Right lung (tissue), 2 donors: ENCODE measurements at regions not wholly inside any gene's neighbourhood (a gene's known extent, or its start where the extent isn't known, plus 50 kb on each side); places are given as distances from the start of the nearest gene placed in this dataset.
"Not testable (repeated sequence)": the region's sequence is repeated elsewhere in the genome, so short reads cannot be mapped to it uniquely, and the experiment has no call there.

Source experiments
- DNase-seq, 2 donors: peaks; one replicate each; pipeline ENCODE4 v3.0.0-alpha.2; 2013

- DNase-seq = peak; percentile 23 to 29
Measured at GRCh38 chr3:89533275-89533674, 425.9 kb downstream of the EPHA3 start.

DNA sequence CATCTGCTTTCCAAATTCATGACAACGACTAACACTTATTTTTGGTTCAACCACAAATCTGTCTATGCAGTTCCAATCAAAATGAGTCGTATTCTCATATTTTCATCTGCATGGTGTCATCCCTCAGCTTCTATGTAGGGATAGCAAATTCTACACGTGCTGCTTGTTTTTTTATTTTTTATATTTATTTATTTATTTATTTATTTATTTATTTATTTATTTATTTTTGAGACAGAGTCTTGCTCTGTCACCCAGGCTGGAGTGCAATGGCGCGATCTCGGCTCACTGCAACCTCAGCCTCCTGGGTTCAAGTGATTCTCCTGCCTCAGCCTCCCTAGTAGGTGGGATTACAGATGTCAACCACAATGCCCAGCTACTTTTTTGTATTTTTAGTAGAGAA, 447.2 kb downstream of the EPHA3 start:
- not testable (repeated sequence) for DNase-seq

DNA sequence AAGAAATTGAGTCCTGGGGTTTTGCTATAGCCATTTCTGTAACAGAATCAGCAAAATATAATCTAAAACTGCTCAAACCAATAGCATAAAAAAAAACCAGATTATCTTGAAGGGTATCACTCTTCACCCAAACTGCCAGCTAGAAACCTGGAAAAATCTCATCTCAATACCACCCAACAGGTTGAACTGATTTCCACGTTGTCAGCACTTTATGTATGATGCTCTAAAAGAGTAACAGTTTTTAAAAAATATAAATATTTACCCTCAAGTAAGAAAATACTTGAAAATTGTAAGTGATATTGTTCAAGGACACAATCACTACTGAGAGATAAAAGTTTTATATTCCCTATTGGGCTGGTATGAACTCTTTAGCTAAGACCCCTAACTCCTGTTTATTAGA, 451.3 kb downstream of the EPHA3 start:
- no peak for DNase-seq

- DNase-seq = no peak
Measured at GRCh38 chr3:89560568-89560967, 453.1 kb downstream of the EPHA3 start.

- no peak for DNase-seq
Measured at GRCh38 chr3:89562373-89562772, 455.0 kb downstream of the EPHA3 start.

DNA sequence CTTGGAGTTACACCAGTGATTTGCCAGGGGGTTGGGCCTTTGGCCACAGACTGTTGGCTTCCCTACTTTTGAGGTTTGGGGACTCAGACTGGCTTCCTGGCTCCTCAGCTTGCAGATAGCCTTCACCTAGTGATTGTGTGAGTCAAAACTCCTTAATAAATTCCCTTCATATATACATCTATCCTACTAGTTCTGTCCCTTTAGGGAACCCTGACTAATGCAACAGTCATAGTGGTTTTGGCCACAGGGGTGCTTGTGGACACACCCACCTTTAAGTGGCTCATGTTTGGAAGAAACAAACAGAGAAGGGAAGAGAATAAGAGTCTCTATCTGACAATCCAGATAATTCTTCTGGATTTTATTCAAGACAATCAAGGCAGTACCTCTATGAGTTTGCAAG, 457.7 kb downstream of the EPHA3 start:
- no peak for DNase-seq

DNA sequence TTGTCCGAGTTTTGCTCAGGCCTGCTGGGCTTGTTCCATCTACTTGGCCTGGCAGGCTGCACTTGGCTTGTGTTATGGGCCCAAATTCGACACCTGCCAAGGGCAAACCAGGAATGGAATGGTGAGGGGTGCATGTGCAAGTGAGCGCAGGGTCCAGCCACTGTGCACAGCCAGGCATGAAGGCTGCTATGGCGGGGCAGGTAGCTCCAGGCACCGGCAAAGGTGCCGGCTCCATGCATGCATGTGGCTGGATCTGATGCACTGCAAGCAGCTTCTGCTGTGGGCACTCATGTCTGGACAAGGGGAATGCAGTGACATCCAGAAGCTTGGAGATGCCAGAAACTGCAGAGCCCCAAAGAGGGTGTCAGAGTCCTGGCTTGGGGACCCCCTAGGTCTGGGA, 463.0 kb downstream of the EPHA3 start:
- DNase-seq = no peak

DNA sequence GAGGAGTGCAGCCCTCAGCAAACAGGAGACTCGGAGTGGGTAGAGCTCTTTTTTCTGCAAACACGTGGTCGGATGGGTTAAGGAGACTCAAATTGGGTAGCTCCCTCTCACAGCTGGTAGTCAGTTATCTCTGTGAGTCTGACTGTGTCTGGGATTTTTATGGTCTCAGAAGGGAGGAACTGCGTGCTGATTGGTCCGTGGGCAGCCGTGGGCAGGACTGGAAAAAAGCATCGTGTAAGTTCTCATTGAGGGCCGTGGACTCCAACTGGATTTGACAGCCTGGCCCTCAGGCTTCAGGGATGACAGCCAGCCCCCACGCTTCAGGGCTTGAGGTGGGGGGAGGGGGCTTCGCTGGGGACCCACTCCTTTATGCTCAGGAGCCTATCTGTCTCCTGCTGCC, 463.9 kb downstream of the EPHA3 start:
- no peak for DNase-seq

DNA sequence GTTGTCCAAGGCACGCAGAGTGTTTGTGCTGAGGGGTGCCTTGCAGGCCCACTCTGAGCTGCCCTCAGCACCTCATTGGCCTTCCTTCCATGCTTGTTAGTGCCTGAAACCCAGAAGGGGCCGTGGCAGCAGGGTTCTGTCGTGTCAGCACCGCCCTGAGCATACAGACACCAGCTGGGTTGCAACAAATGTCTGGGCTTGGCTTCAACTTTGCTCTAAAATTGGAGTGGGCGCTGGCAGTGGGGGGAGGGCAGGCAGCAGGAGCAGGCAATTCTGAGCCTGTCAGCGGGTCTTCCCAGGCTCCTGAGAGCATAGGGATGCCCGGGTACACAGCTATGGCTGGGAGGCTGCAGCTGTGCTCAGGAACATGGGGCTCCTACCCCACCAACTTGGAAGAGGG, 464.3 kb downstream of the EPHA3 start:
- peak; percentile 40 to 54 for DNase-seq

DNA sequence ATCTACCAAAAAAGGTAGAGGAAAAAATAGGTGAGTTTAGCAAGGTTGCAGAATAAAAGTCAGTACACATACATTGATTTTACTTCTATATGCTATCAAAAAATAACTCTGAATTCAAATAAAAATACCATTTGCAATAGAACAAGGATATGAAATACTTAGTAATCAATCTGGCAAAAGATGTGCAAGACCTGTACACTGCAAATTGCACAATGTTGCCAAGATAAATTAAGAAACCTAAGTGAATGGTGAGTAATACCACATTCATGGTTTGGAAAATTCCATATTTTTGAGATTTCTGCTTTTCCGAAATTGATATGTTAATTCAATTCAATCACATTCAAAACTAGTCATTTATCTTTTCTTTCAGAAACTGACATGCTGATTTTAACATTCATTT, 464.8 kb downstream of the EPHA3 start:
- no peak for DNase-seq

GRCh38 chr3:89576417-89576816, 469.0 kb downstream of the EPHA3 start:
- no peak for DNase-seq

DNA sequence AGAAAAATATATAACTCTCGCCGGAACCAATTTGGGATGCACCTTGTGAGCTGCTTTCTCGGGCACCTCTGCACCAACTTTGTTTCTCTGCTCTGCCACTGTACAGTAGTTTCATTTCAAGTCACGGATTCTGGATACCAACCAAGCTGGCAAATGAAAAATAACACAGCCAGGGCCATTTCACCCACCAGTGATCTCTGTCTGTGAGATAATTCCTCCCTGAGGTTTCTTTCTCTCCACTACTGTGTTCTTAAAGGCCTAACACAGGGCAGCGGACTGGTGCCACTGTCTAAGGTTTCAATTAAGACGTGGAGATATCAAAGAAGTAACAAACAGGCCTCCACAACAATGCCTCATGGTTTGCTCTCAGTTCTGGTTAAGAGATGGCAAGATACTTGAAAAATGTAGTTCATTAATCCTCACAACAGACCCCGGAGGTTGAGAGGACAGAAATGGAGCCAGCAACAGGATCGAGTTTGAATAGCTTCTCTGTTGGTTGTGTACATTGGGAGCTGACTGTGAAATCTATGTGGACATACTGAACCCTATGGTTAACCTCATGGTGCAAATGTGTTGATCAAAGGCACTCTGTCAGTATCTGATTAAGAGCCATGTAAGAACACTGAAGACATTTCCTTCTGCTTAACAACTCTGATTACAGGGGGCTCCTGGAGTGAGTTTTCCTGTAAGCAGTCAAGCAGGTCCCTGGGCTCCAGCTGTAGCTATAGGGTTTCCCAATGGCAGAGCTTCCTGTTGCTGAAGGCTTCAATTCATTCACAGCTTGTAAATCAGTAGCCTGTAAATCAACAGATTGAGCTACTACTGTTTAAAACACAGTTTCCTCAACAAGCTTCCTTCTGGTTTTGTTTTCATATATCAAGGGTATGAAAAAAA, 470.5 kb downstream of the EPHA3 start:
- no peak for DNase-seq

GRCh38 chr3:89580859-89581258, 473.4 kb downstream of the EPHA3 start:
- no peak for DNase-seq

DNA sequence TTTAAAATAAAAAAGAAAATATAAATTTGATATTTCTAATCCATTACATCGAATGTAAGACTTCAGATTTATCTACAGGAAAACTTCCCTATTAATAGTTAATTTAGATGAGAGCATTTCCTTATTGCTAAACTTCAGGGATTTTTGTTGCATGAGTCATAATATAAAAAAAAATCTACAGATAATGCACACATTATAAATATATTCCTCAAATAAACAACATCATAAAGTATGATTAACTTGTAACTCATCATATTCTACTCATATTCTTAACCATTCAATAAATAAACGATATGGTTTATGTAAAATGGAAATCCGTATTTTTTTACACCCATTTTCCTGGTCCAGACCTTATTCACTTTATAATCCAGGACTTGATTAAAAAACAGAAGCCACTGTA, 477.0 kb downstream of the EPHA3 start:
- DNase-seq = no peak

- DNase-seq = no peak
Measured at GRCh38 chr3:89586256-89586655, 478.8 kb downstream of the EPHA3 start.

GRCh38 chr3:89586676-89587075, 479.3 kb downstream of the EPHA3 start:
- no peak for DNase-seq

DNA sequence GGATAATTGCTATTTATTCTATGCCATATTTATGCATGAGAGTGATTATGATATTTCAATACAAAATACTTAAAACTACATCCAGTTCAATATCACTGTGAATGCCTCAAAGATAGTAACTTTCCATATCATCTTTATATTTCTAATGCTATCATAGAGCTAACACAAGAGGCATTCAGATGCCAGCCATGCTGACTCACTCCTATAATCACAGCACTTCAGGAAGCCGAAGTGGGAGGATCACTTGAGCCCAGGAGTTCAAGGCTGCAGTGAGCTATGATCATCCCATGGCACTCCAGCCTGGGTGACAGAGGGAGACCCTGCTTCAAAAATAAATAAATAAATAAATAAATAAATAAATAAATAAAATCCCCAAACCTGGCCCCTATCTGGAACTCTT, 498.7 kb downstream of the EPHA3 start:
- DNase-seq = no peak

- DNase-seq = no peak
Measured at GRCh38 chr3:89612027-89612426, 504.6 kb downstream of the EPHA3 start.

DNA sequence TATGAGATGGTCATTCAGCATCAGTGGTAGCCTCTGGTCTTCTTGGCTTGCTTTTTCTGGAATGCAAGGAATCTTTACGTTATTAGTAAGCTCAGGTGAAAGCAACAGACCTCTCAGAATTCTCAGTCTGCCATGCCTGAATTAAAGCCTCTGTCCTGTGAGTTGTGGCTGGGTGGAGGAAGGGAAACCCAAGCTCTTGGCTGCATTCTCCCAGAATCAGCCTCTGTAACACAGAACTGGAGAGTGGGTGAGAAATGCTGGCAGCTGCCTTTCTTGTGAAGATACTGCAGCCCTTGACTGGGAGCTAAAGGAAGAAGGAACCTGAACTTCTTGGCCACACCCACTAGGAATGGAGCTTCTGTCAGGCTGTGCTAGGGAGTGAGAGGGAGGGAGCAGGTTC, 505.8 kb downstream of the EPHA3 start:
- no peak for DNase-seq

GRCh38 chr3:89617706-89618105, 510.3 kb downstream of the EPHA3 start:
- no peak for DNase-seq

- no peak for DNase-seq
Measured at GRCh38 chr3:89619263-89619662, 511.8 kb downstream of the EPHA3 start.

DNA sequence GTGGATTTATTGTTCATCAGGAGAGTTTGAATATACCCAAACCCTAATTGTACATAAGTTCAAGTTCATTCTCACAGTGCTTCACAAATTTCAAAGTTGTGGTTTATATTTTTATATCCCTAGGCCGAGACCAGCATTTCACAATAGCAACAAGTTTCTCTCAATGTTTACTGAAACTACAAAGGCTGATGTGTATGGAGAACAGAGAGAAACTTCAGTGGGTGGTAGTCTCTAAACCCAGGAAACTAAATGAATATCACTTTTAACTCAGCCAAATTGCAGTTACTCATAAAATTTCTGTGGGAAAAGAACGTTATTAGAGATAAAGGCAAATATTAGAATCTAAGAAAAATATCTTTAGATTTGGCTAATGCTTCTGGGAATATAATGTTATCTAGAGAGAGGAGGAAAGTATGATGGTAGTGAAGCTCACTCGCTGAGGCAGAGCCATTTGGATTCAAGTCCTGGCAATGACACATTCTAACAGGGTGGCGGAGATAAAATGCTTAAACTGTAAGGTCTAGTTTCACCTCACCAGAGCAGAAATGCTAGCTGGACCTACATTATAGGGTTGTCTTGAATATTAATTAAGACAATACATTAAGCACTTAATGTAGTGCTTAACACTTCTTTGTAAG, 514.8 kb downstream of the EPHA3 start:
- DNase-seq = no peak

GRCh38 chr3:89624494-89624893, 517.1 kb downstream of the EPHA3 start:
- DNase-seq = no peak

DNA sequence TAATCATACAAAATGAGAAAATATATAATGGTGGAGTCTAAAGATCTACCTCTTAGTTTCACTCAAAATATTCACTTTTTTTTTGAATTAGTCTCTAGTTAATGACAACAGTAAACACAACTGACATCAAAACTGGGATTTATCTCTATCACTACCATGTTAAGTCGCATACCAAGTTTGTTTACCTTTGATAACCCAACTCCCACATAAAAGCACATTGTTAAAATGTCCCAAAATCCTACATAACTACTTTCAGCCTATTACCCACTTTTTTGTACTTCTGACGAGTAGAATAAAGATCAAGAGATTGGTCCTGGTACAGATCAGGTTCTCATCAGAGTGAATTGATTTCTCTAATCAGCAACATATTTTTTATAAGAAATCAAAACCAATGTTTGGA, 518.5 kb downstream of the EPHA3 start:
- no peak for DNase-seq
